Urothelium cell line (cell line): ENCODE measurements at regions not wholly inside any gene's neighbourhood (a gene's known extent, or its start where the extent isn't known, plus 50 kb on each side); places are given as distances from the start of the nearest gene placed in this dataset.

Experiments
- DNase-seq: peaks from one replicate; pipeline ENCODE4 v3.0.0; 2011; ENCODE audit warnings: low spot score, mixed read lengths
- FAIRE-seq: peaks from 2 replicates; lab custom pipeline; 2011; peaks lifted over from hg19 to GRCh38; lab: Jason Lieb, UNC

DNA sequence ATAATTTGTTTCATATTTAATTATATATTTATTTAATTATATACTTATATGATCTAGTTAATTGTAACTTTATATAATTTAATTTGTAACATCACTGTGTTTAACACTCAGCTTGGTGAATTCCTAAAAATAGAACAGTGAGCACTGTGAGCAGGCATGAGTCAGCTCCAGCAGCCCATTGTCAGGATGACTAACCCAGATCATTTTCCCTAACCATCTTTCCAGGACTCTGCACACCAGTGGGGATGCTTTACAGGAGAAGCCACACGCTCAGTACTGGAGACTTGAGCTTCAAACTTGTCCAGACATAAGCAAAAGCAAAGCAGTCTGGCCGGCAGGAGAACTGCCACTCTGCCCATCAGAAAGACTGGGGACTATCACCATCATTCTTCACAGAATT lies 446.2 kb upstream of the TRPC7 start:
- FAIRE-seq (no peak), DNase-seq (peak; percentile 73)

DNA sequence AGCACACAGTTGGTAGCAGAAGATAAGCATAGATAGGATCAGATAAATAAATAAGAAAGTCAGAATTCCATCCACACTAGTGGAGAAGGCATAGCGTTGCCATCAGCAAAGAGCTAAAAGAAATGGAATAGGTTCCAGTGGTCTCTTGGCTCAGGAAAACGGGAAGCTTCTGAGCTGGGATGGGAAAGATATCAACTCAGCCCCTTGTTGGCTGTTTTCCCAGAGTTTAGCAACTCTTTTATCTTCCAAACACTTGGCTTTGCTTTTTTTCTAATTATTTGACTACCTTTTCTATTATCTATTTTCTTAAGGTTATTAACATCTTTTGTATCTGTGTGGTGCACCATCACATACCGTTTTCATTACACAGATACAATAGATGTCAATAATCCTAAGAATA lies 445.7 kb upstream of the TRPC7 start:
- DNase-seq (no peak), FAIRE-seq (no peak)

DNA sequence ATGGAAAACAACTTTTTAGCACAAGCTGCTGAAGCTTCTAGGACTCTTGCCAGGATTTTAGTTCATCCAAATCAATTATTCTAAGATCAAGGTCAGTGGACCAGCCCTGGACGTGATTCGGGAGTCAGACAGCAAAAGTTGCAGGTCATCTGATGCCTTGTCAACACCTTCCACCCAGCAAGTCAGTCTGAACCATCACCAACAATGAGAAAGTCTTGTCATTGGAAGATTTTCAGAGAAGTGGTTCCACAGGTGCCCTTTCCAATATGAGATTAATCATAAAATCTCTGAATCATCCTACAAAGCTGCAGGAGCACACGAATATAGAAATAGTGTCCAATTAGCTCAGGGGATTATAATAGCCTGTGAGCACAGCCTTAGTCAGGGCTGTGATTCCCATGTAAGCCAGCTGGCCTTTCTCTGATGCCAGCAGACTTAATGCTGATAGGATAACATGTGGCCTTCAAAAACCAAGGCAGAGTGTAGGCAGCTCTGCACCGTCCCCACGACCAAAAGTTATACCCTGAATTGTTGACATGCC lies 445.0 kb upstream of the TRPC7 start:
- FAIRE-seq, result no peak
- peak; percentile 29 for DNase-seq

DNA sequence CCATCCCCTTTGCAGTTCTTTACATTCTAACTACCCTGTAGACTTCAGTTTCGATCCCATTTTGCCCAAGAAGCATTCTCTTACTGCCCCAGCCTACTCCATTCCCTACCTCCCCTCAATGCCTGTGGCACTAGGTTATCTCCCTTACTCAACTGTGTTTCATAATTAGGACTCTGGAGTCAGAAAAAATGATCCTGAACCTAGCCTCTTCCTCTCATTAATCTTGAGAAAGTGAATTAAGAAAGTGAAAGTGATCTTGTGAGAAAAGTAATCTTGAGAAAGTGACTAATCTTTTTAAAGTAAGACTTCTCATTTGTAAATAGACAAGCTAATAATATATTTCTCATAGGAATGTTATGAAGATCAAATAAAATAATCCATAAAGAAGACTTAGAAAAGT lies 444.0 kb upstream of the TRPC7 start:
- no peak for DNase-seq
- no peak for FAIRE-seq

DNA sequence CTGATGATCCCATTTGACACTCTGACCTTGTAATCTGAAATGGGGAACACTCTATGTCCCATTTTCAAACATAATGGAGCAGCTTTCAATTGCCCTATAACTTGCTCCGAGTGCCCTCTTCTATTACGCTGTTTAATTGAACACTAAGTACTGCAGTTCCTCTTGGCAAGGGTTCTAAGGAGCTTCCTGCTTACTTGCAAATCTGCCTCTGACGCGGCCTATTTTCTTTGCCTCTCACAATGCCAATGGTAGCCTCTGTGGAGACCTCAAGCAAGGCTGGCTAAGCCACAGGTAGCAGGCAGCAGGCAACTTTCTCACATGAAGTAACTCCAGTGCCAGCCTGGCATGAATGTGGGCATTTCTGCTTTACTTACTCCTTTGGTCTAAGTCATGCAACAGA lies 443.4 kb upstream of the TRPC7 start:
- DNase-seq, result no peak
- FAIRE-seq, result no peak

DNA sequence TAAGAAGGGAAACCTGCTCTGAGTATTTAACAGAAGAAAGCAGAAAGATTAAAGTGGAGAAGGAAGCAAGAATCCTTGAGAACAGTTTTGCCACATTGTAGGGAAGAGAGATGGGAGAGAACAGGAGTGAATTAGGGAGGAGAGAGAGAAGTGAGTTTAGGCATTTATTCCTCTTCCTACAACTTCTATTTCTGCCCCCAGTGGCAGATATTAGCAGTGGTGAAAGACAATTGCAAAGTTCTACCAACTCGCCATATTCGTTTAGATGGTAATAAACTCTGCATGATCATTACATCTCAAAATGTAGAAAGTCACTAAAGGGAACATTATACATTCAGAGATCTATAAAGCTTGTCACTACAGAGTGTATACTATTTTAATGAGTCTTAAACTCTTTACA lies 440.1 kb upstream of the TRPC7 start:
- DNase-seq (no peak), FAIRE-seq (no peak)

DNA sequence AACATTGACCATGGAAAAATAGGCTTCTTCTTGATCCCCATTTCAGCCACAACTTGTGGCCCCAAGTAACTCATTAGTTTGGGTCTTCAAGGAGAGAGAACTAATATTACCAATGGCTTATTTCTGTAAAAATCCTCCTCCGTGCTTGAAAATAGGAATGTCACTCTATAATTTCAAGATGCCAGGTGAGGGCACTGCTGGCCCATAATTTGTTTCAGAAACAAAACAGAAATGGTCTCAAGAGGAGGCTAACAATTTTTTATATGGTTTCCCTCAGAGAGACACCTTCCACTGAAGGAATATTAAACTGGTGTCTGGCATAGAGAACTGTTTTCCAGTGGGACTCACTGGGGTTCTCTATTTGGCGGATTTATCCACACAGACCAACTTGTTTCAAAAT lies 437.0 kb upstream of the TRPC7 start:
- DNase-seq (no peak), FAIRE-seq (no peak)

DNA sequence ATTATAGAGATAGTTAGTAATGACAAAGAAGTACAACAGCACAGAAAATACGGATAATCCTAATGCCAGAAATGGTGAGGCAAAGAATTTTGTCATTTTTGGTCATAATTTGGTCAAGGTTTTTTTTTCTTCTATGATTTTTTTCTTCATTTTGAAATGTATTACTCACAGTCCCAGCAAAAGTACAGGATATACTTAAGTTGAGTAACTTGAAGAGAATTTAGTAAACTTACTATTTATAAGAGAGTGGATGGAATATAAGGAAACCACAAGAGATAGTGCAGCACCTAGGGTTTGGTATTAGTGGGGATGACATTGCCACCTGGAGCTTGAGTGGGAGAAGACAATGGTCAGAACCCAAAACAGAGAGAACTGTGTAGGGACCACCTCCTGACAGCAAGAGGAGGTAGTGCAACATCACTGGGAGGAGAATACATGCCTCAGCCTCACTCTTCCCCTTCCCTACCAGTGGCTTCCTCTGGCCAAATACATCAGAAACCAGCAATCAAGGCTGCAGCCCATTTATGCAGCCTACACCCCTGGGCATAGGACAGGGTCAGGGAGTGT lies 434.5 kb upstream of the TRPC7 start:
- DNase-seq (no peak), FAIRE-seq (no peak)

DNA sequence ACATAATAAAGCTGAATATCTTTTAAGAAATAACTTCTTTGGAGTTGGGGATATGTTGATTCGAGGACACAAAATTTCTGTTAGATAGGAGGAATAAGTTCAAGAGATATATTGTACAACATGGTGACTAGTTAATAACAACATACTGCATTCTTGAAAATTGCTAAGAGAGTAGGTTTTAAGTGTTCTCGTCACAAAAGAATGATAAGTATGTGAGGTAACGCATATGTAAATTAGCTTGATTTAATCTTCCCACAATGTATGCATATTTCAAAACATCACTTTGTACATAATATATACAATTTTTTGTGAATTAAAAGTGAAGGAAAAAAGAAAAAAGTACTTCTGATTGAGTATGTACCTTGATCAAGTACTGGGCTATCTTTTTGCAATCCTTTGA lies 428.0 kb upstream of the TRPC7 start:
- no peak for FAIRE-seq

DNA sequence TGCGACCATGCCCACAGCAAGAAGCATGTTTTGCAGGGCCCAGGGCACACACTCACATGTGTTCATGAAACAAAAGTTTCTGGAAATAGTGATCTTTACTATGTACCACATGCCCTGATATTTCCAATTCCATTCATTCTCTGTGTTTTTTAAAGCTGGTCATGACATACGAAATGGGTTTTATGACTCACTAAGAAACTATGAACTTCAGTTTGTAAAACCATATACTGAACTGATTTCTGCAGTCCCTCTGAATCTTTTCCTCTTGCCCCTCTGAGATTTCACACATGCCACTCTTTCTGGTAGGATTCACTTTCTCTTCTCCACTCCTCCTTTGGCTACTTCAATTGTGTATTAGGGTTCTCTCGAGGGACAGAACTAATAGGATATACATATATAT lies 416.1 kb upstream of the TRPC7 start:
- DNase-seq (peak; percentile 12), FAIRE-seq (no peak)

More for the DNA sequence above, 428.0 kb upstream of the TRPC7 start:
- DNase-seq, result no peak

DNA sequence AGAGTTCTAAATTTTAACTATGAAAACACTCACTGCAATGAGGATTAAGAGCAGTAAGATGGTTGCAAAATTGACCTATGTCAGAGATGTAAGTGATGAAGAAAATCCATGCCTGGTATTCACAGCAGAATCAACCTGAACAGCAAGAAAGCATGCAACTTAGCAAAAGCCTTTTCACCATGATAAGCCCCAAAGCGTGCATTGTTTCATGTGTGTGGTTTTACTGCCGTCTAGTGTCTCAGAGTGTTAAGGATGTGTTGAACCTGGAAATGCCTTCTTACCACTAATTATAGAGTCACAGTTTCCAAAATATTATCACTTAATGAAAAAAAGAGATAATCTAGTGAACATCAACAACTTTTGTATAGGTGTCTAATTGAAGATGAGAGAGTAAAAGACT lies 415.2 kb upstream of the TRPC7 start:
- DNase-seq, result no peak
- no peak for FAIRE-seq

DNA sequence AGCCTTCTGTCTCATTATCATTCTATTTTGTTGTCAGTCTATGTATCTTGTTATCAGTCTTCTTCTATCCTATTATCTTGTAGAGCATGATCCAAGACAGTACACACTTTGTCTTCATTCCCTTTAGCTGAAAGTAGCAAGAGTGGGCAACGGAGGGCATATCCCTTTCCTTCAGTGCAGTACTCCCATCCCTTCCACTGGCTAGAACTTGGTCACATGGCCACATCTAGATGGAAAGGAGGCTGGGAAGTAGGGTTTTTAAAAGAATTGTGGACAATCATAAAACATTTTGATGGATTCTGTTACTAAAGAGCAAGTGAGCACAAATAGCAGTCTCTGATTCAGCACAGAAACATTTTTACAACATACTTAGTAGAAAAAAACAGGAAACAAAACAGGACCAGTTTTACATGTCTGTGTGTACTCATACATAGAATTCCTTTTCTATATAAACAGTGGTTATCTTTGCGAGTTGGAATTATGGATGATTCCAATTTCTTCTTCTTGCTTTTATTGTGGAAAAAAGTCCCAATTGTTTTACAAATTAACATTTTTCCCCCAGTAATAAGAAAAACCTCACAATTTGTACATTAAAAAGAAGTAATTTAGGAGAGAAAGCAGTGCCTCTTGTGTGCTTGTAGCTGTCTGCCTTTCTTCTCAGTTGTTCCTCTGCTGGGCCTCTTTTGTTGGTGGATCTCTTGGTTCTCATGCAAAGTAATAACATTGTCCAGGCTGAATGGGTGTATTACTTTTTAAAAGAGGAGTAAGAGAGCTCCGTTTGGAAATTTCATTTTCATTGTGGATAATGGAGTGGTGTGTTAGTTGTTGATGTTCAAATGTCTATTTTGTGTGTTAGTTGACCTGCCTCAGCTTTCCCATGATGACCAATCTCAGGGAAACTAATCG lies 410.9 kb upstream of the TRPC7 start:
- DNase-seq (no peak), FAIRE-seq (no peak)

DNA sequence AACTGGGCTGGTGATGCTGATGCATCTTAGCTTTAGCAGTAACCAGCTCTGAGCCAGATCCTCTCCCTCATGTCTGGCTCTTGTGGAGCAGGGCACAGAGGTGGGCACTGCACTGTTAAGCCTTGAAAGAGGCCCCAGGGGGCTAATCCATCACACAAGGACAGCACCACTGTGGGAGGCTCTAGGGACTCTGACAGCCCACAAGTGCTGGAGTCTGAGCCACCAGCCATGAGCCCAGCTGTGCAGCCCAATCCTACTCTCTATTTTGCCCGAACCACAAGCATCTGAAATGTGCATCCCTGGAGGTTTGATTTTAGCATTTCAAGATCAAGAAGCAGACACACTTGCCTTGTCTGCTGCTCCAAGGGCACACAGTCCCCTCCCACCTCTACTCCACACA lies 407.1 kb upstream of the TRPC7 start:
- DNase-seq (no peak), FAIRE-seq (no peak)

DNA sequence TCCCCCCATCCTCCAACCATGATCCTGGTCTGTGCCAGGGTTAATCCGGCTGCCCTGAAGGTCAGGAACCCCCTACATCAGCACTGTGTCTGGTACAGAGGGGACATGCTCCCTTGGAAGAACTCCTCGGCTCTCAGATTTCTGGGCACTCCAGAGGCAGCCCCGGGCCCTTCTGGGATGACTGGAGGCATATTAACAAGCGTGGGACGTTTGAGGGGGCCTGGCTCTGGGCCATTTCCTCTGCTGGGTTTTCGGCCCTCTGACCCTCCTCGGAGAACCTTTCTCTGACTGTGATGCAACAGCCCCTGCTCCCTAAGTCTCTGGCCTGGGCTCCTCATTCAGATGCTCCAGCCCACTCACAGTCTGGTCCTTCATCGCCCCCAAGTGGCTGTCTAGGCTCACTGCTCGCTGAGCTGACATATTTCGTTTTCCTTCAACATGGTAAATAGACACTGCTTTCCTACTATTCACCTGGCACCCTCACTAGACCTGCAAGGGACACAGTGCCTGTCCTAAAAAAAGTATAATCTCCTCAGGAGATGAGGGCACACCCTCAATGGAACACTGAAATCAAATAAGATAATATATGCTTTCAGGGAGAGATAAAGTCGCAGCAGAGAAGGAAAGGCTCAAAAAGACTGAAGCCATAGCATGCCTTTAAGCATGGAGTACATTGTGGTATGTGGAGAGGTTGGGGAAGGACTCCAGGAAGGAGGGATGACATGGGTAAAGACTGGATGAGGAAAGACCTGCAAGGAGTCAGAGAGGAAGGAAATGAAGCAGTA lies 404.7 kb upstream of the TRPC7 start:
- DNase-seq (peak; percentile 72), FAIRE-seq (no peak)

DNA sequence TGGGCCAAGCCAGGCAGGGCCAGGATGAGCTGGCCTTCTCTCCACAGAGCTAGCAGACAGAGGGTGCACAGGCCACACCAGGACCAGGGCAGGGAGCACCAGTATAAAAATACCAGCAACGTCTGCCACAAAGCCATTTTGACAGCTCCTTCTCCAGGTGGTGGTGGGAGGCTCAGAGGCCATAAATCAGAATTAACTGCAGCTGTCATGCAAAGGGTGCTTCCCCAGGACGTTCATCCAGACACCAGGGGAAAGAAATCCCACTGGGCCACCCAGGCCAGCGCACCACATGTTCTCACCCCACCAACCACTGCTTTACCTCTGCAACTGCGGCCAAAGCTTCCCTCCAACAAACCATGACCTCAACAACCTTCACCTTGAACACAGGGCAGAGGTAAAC lies 403.7 kb upstream of the TRPC7 start:
- no peak for FAIRE-seq
- DNase-seq, result no peak

DNA sequence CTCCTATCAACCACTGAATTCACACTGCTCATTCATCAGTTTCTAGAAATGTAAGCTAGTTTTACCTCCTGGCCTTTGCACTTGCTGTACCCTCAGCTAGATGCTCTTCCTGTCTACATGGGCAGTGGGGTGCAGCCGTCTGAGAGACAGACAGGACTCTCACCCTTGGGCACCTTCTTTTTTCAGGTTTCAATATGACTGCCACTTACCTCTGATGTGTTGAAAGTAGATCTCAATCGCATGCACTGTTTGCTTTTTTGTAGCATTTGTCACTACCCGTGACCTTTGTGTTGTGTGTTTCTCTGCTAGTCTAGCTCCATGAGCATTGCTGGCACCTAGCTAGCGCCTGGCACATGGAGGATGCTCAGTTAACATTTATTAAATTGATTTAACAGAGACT lies 403.1 kb upstream of the TRPC7 start:
- FAIRE-seq (no peak), DNase-seq (no peak)

DNA sequence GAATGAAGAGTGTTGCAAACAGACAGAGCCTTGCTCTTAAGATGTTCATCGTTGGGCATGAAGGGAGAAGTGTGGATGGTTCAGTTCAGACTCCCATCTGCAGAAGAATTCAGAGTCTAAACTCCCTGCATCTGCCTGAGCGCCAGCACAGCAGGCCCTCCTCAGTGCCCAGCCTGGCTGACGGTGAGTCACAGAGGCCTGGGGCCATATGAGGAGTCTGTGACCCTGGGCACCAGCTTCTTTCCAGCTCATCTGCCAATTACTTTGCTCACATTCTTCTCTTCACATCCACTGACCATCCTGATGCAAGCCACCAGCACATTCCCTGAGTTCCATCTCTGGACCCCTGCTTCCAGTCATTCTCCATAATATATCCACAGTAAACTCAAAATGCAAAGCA lies 401.1 kb upstream of the TRPC7 start:
- FAIRE-seq (no peak), DNase-seq (no peak)

DNA sequence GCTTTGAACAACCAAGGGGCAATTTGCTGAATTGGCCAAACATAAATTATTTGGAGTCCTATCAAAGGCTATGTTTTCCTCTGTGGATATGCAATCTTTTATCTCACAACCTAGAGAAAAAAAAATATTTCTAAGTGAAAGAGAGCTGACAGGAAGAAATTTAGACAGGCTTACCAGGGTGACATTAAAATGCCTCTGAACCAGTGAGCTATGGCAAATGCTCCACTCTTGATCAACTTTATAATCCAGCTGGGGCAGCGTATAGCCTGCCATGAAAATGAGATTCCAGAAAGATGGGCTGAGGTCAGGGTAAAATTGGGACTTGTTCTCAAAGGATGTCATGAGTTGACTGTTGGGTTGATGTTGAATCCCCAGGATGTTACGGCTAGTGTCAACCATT lies 399.3 kb upstream of the TRPC7 start:
- DNase-seq (no peak), FAIRE-seq (no peak)

DNA sequence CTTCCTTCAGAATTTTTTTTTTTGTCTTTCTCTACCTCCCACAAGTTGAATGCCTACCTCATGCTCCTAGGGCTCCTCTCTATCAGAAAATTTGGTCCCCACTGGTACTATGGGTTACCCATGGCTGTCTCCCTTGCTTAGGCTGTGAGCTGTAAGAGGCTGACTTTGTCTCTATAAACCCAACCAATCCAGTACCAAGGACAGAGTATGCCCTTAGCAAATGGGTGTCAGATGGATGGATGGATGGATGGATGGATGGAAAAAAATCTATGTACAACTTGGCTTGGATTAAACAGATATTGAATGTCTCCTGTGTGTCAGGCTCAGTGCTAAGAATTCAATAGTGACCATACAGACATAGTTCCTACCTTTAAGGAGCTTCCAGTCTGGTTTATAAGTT lies 398.2 kb upstream of the TRPC7 start:
- FAIRE-seq, result no peak
- no peak for DNase-seq

DNA sequence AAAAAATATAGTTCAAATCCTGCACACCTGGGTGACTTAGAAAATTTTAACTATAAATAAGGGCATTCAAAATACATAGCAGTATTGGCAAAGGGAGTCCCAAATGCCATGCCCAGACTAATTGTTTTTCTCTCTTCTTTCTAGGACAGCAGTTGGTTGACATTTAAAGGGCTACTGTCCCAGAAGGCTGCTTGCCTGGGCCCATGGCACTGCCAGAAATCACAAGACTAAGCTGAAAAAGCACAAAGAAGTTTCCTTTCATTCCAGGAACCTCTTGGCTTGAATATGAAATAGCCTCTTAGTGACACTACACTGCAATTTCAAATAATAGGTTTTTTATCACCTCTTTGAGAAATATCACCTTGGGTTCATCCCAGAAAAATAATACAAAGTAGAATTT lies 388.9 kb upstream of the TRPC7 start:
- FAIRE-seq (no peak), DNase-seq (no peak)

DNA sequence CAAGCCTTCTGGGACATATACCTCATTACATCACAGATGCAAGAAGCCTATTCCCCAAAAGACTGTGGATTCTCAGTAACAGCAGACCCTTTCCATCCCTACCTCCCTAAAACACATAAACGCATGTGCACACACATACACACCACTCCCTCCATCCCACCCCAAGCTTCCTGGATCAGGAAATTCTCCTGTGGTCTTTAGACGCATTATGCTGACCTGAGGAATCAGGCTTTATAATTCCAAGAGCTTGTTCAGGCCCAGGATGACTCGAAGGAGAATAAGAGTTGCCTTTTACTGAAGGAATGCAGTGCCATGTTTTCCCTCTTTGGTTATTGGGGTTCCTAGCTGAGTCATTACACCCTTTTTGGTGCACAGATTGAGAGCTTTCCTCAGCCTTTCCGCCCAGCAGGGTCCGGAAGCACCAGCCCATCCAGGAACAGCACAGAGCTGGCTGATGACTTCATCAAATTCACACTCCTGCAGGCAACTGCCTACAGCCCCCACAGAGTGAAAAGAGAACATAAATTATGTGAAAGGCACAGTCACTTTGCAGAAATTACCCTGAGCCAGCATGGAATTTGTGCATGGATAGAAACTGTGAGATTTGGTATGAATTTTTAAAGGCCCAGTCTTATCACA lies 385.0 kb upstream of the TRPC7 start:
- no peak for DNase-seq
- no peak for FAIRE-seq
